Endothelial cell of umbilical vein (primary cell): ENCODE measurements at regions not wholly inside any gene's neighbourhood (a gene's known extent, or its start where the extent isn't known, plus 50 kb on each side); places are given as distances from the start of the nearest gene placed in this dataset.
A peak's percentile ranks its signal among the peaks of the same experiment; 100 is the strongest.

Experiments
- BruUV-seq: library from RNA; stranded (reverse); fragments of 400-500 nt; replicated peaks from 2 replicates; lab custom pipeline; 2021; lab: Mats Ljungman, UMichigan
- CTCF ChIA-PET: fragments of 300-600, 350-600 bp; sonication (Branson Sonifier 250); formaldehyde crosslinking; loops from one replicate; lab custom pipeline; 2021; ENCODE audit warnings: antibody characterized with exemption, inconsistent platforms; lab: Charles Lee
- POLR2A ChIA-PET: fragments of 300-600, 350-600 bp; sonication (Branson Sonifier 250); formaldehyde crosslinking; loops from one replicate; lab custom pipeline; 2021; ENCODE audit warnings: antibody characterized with exemption, inconsistent platforms; lab: Charles Lee
- DNase-seq: peaks from one replicate; pipeline ENCODE4 v3.0.0-alpha.2; 2011; ENCODE audit warnings: low read depth, low spot score
- FAIRE-seq: peaks from 2 replicates; lab custom pipeline; 2011; peaks lifted over from hg19 to GRCh38; lab: Jason Lieb, UNC
- H2AFZ ChIP-seq: 2 replicates; pipeline ENCODE4 v1.6.0; 2012; ENCODE audit warnings: low read depth, low read length, control low read depth, inconsistent platforms
- H3K27ac ChIP-seq: 2 replicates; pipeline ENCODE4 v1.5.1; 2011; ENCODE audit warnings: low read depth, mild to moderate bottlenecking, control low read depth, low read length, moderate library complexity; ENCODE audit not compliant: insufficient read depth
- H3K27me3 ChIP-seq, 2 experiments: 2 replicates each; pipeline versions ENCODE4 v1.6.0 to v1.6.1; 2011; ENCODE audit warnings: low read length in 2 of 2, mixed read lengths in 1 of 2; ENCODE audit not compliant: control insufficient read depth in 2 of 2, insufficient read depth in 2 of 2
- H3K36me3 ChIP-seq, 2 experiments: 2 replicates in 1 of 2; 3 replicates in 1 of 2; pipeline ENCODE4 v1.5.1; 2011; ENCODE audit warnings: low read length in 2 of 2, mild to moderate bottlenecking in 1 of 2, moderate library complexity in 1 of 2; ENCODE audit not compliant: control insufficient read depth in 2 of 2, insufficient read depth in 2 of 2; ENCODE audit errors: extremely low read depth in 1 of 2
- H3K4me1 ChIP-seq: 3 replicates; pipeline ENCODE4 v1.5.1; 2011; ENCODE audit warnings: mild to moderate bottlenecking, low read length; ENCODE audit not compliant: control insufficient read depth, insufficient read depth; ENCODE audit errors: extremely low read depth
- H3K4me2 ChIP-seq: 2 replicates; pipeline ENCODE4 v1.6.1; 2011; ENCODE audit warnings: low read length, control low read depth, mixed read lengths; ENCODE audit not compliant: insufficient read depth
- H3K4me3 ChIP-seq, 3 experiments: fragments of 200-600 bp in 1 of 3; sonication (generic), shearing (Covaris generic) in 1 of 3; replicated peaks in 1 of 3; 2 replicates each; pipeline ENCODE4 v1.5.1; 2011 to 2016; ENCODE audit warnings: control low read depth in 3 of 3, low read length in 3 of 3, mild to moderate bottlenecking in 2 of 3, inconsistent platforms in 1 of 3, low read depth in 1 of 3, moderate library complexity in 1 of 3; ENCODE audit not compliant: insufficient read depth in 1 of 3
- H3K79me2 ChIP-seq: 2 replicates; pipeline ENCODE4 v1.6.0; 2012; ENCODE audit warnings: low read length, inconsistent platforms; ENCODE audit not compliant: control insufficient read depth, insufficient read depth
- H3K9ac ChIP-seq: replicated peaks from 2 replicates; pipeline ENCODE3; 2011; ENCODE audit warnings: low read length, control low read depth; ENCODE audit not compliant: insufficient read depth; ENCODE audit errors: extremely low read depth
- H3K9me1 ChIP-seq: replicated peaks from 3 replicates; pipeline ENCODE4 v1.6.0; 2011; ENCODE audit warnings: mild to moderate bottlenecking, low read length; ENCODE audit not compliant: control insufficient read depth, insufficient read depth; ENCODE audit errors: extremely low read depth
- H3K9me3 ChIP-seq: replicated peaks from 2 replicates; pipeline ENCODE4 v1.5.1; 2012; ENCODE audit warnings: low read length, inconsistent platforms; ENCODE audit not compliant: control insufficient read depth, insufficient read depth
- H4K20me1 ChIP-seq: replicated peaks from 2 replicates; pipeline ENCODE3; 2011; ENCODE audit warnings: mild to moderate bottlenecking, low read length; ENCODE audit not compliant: control insufficient read depth, insufficient read depth; ENCODE audit errors: extremely low read depth
- CTCF ChIP-seq, 2 donors: IDR thresholded peaks; 1 replicate in 1 of 2; 2 replicates in 1 of 2; pipeline ENCODE4 v1.5.1; 2011; ENCODE audit warnings: low read length in 2 of 2, mild to moderate bottlenecking in 2 of 2, moderate library complexity in 2 of 2, control low read depth in 1 of 2, inconsistent platforms in 1 of 2, low read depth in 1 of 2; ENCODE audit not compliant: insufficient read depth in 1 of 2; ENCODE audit errors: extremely low read depth in 1 of 2
- EZH2 ChIP-seq: IDR thresholded peaks from 2 replicates; pipeline ENCODE4 v1.6.1; 2012; ENCODE audit warnings: borderline replicate concordance, low read depth, mild to moderate bottlenecking, moderate library complexity, low read length, inconsistent platforms; ENCODE audit not compliant: severe bottlenecking
- FOS ChIP-seq: IDR thresholded peaks from 2 replicates; pipeline ENCODE4 v1.6.1; 2011; ENCODE audit warnings: mild to moderate bottlenecking, low read length, moderate library complexity, borderline replicate concordance; ENCODE audit not compliant: insufficient read depth
- JUN ChIP-seq: IDR thresholded peaks from 2 replicates; pipeline ENCODE4 v1.6.1; 2011; ENCODE audit warnings: borderline replicate concordance, low read depth; ENCODE audit not compliant: insufficient read length, insufficient read depth
- POLR2A ChIP-seq: IDR thresholded peaks from 2 replicates; pipeline ENCODE4 v1.6.1; 2012; ENCODE audit warnings: low read depth, mild to moderate bottlenecking, control low read depth, low read length
- dilution Hi-C: fragments of 300-500 bp; cut with MboI; formaldehyde crosslinking; loops from one replicate; pipeline ENCODE4 v1.15.0; 2019; ENCODE audit warnings: low sequenced_read_pairs; ENCODE audit not compliant: extremely low pct_ligation_motif_present
- intact Hi-C: fragments of 100-400 bp; cut with micrococcal nuclease; formaldehyde crosslinking; loops from one replicate; pipeline ENCODE4 v1.10.0; 2022

- H3K36me3 ChIP-seq = no peaks in the 10 kb centered on the region
- H2AFZ ChIP-seq = peak overlapping the region; percentile 94
- intact Hi-C loops = loop anchor here (1.0 kb wide), 2 partner anchors 28 to 245 kb away; no protein-coding TSS in a partner anchor
- H3K9ac ChIP-seq = peak overlapping the region; percentile 30
- H3K9me1 ChIP-seq = no peaks in the 10 kb centered on the region
- H4K20me1 ChIP-seq = no peaks in the 10 kb centered on the region
- peak overlapping the region; percentile 27 to 69 (median 60) for H3K4me3 ChIP-seq
- peaks cover 7% of the 10 kb centered on the region for H3K4me1 ChIP-seq
- BruUV-seq = no TSS peak
- no peaks in the 10 kb centered on the region for H3K79me2 ChIP-seq
- TF ChIP-seq FOS (no peak), POLR2A (peak; percentile 28), CTCF (IDR thresholded peaks at IDR 0.05; ENCODE audit: extremely low read depth in 1 of 2, insufficient read depth in 1 of 2, low read depth in 1 of 2, low read length in 2 of 2) (peak; percentile 92 to 96), EZH2 (peak; percentile 48), JUN (no peak)
- CTCF ChIA-PET = interaction anchor here (0.7 to 3.3 kb wide), 7 partner anchors 10 to 264 kb away, joined by 3 to 28 read pairs (median 3); no protein-coding TSS in a partner anchor
- H3K27me3 ChIP-seq = peaks cover 15 to 18% of the 10 kb centered on the region in 2 experiments
- POLR2A ChIA-PET = no interaction called here
- FAIRE-seq = peak; percentile 98
- peak; percentile 94 for DNase-seq
- H3K4me2 ChIP-seq = peak overlapping the region; percentile 74
- dilution Hi-C loops = no loop called here
- H3K9me3 ChIP-seq = no peaks in the 10 kb centered on the region
- no peak overlapping the region for H3K27ac ChIP-seq
These were observed 206.9 kb upstream of the PKDCC start for GRCh38 chr2:41840702-41841551.
